HUES6 (cell line): ENCODE measurements at regions not wholly inside any gene's neighbourhood (a gene's known extent, or its start where the extent isn't known, plus 50 kb on each side); places are given as distances from the start of the nearest gene placed in this dataset.

Experiments used
- H3K27ac ChIP-seq: 2 replicates; pipeline ENCODE4 v1.7.0; 2013; ENCODE audit warnings: low read depth, mild to moderate bottlenecking, low read length, inconsistent platforms
- H3K27me3 ChIP-seq: 2 replicates; pipeline ENCODE4 v1.6.1; 2013; ENCODE audit warnings: low read length; ENCODE audit not compliant: control insufficient read depth, insufficient read depth
- H3K36me3 ChIP-seq: 2 replicates; pipeline ENCODE4 v1.6.1; 2013; ENCODE audit warnings: low read length; ENCODE audit not compliant: control insufficient read depth, insufficient read depth
- H3K4me1 ChIP-seq: 2 replicates; pipeline ENCODE4 v1.6.1; 2013; ENCODE audit warnings: low read length; ENCODE audit not compliant: control insufficient read depth, insufficient read depth
- H3K4me3 ChIP-seq: 2 replicates; pipeline ENCODE4 v1.5.1; 2013; ENCODE audit warnings: low read depth, low read length
- H3K9ac ChIP-seq: one replicate; pipeline ENCODE4 v1.6.1; 2013; ENCODE audit warnings: mild to moderate bottlenecking, low read length
- H3K9me3 ChIP-seq: 2 replicates; pipeline ENCODE4 v1.6.1; 2013; ENCODE audit warnings: low read depth, low read length; ENCODE audit not compliant: control insufficient read depth, insufficient read depth

DNA sequence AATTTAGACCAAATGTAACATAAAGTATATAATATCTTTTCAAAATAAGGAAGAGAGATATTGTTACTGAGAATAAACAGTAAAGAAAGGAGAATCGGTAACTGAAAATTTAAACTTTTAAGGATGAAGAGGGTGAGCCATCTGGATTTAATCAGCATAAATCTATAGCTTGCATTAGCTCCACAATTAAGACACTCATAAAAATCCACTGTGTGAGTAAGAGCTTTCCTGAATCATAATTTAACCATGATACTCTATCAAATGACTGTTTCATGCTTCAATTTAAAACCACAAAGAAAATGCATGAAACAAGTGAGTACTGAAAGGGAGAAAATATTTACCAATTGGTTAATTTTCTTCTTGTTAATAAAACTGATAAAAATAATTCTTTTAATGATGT, 951.5 kb upstream of the SLIT2 start:
- Histone ChIP-seq H3K4me1 (no peaks in the 10 kb centered on the region), H3K9ac (no peak overlapping the region), H3K9me3 (no peaks in the 10 kb centered on the region), H3K4me3 (no peak overlapping the region), H3K27me3 (no peaks in the 10 kb centered on the region), H3K36me3 (no peaks in the 10 kb centered on the region), H3K27ac (no peak overlapping the region)

DNA sequence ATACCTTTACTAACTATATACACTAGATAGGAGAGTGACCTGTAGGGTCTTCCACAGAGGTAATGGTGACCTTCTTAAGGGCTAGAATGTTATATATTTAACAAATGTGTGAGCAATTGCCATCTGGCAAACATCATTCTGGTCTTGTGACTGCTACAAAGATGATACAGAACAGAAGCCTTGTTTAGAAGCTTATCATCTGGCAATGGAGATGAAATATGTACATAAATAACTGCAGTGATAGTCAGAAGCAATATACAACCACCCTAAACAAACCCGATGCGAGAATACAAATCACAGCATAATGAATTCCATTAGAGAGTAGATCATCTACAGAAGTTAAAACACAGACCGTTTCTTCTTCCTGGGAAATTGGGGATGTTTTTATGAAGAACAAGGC, 952.7 kb upstream of the SLIT2 start:
- H3K27ac ChIP-seq = no peak overlapping the region
- H3K4me3 ChIP-seq = no peak overlapping the region
- no peaks in the 10 kb centered on the region for H3K27me3 ChIP-seq
- H3K36me3 ChIP-seq = no peaks in the 10 kb centered on the region
- H3K4me1 ChIP-seq = no peaks in the 10 kb centered on the region
- H3K9me3 ChIP-seq = peaks cover 5% of the 10 kb centered on the region; the same call in 1 of the 2 replicates
- H3K9ac ChIP-seq = no peak overlapping the region

DNA sequence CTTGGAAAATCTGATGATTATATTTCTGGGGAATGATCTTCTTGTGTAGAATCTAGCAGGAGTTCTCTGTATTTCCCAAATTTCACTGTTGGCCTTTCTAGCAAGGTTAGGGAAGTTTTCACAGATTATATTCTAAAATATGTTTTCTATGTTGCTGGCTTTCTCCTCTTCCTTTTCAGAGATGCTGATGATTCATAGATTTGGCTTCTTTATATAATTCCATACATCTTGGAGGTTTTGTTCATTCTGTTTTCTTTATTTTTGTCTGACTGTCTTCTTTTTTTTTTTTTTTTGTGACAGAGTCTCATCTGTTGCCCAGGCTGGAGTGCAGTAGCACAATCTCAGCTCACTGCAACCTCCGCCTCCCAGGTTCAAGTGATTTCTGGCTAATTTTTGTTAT, 957.9 kb upstream of the SLIT2 start:
- Histone ChIP-seq H3K9me3 (peaks cover 33% of the 10 kb centered on the region), H3K27me3 (no peaks in the 10 kb centered on the region), H3K27ac (no peak overlapping the region), H3K36me3 (no peaks in the 10 kb centered on the region), H3K9ac (no peak overlapping the region), H3K4me3 (no peak overlapping the region), H3K4me1 (no peaks in the 10 kb centered on the region)

GRCh38 chr4:19293080-19293479, 958.6 kb upstream of the SLIT2 start:
- Histone ChIP-seq H3K4me1 (no peaks in the 10 kb centered on the region), H3K9me3 (peaks cover 33% of the 10 kb centered on the region), H3K36me3 (no peaks in the 10 kb centered on the region), H3K27me3 (no peaks in the 10 kb centered on the region), H3K9ac (no peak overlapping the region), H3K27ac (no peak overlapping the region), H3K4me3 (no peak overlapping the region)

- Histone ChIP-seq H3K27me3 (no peaks in the 10 kb centered on the region), H3K4me1 (no peaks in the 10 kb centered on the region), H3K9me3 (peaks cover 17% of the 10 kb centered on the region), H3K36me3 (no peaks in the 10 kb centered on the region), H3K9ac (no peak overlapping the region), H3K4me3 (no peak overlapping the region), H3K27ac (no peak overlapping the region)
Measured at GRCh38 chr4:19286924-19287323, 964.8 kb upstream of the SLIT2 start.

GRCh38 chr4:19285146-19285545, 966.6 kb upstream of the SLIT2 start:
- H3K36me3 ChIP-seq = no peaks in the 10 kb centered on the region
- no peak overlapping the region for H3K4me3 ChIP-seq
- peaks cover 28% of the 10 kb centered on the region for H3K9me3 ChIP-seq
- H3K27me3 ChIP-seq = no peaks in the 10 kb centered on the region
- H3K9ac ChIP-seq = no peak overlapping the region
- H3K27ac ChIP-seq = no peak overlapping the region
- no peaks in the 10 kb centered on the region for H3K4me1 ChIP-seq

DNA sequence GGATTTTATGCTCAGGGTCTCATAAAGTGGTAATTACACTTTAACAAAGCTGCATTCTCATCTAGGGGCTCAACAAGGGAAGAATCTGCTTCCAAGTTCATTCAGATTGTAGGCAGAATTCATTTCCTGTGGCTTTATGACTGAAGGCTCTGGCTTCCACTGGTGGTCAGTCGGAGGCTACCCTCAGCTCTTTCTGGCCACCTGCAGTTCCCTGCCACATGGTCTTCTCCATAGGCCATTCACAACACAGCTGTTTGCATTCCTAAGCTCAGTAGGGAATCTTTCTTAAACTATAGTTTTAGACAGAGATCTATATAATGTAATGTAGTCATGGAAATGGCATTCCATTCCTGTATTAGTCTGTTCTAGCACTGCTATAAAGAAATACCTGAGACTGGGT, 973.0 kb upstream of the SLIT2 start:
- Histone ChIP-seq H3K4me3 (no peak overlapping the region), H3K36me3 (no peaks in the 10 kb centered on the region), H3K27ac (no peak overlapping the region), H3K4me1 (no peaks in the 10 kb centered on the region), H3K27me3 (no peaks in the 10 kb centered on the region), H3K9me3 (peaks cover 35% of the 10 kb centered on the region), H3K9ac (no peak overlapping the region)

GRCh38 chr4:19266566-19266965, 985.1 kb upstream of the SLIT2 start:
- Histone ChIP-seq H3K36me3 (no peaks in the 10 kb centered on the region), H3K4me3 (no peak overlapping the region), H3K27me3 (no peaks in the 10 kb centered on the region), H3K4me1 (no peaks in the 10 kb centered on the region), H3K9ac (no peak overlapping the region), H3K9me3 (no peaks in the 10 kb centered on the region), H3K27ac (no peak overlapping the region)

DNA sequence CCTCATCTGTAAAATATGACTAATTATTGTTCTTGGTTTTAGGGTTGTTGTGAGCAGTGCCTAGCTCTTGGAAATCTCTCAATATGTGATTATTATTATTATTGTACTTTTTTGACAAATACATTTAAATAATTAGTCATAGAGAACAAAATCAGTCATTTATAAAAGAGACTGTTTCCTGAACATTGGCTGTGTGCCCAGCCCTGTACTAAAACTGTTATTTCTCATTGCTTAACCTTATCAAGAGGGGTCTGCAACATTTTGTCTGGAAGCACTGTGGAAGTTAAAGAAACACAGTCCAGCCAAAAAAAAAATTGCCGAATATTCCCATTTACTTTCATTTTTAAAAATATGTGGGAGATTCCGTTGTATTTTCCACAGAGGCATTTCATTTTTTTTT, 989.2 kb upstream of the SLIT2 start:
- no peak overlapping the region for H3K4me3 ChIP-seq
- no peak overlapping the region for H3K27ac ChIP-seq
- H3K9ac ChIP-seq = no peak overlapping the region
- H3K4me1 ChIP-seq = no peaks in the 10 kb centered on the region
- H3K27me3 ChIP-seq = no peaks in the 10 kb centered on the region
- H3K9me3 ChIP-seq = peaks cover 5% of the 10 kb centered on the region; the same call in 1 of the 2 replicates
- no peaks in the 10 kb centered on the region for H3K36me3 ChIP-seq

- Histone ChIP-seq H3K27ac (no peak overlapping the region), H3K4me3 (no peak overlapping the region), H3K36me3 (no peaks in the 10 kb centered on the region), H3K9me3 (peaks cover 25% of the 10 kb centered on the region), H3K27me3 (no peaks in the 10 kb centered on the region), H3K9ac (no peak overlapping the region), H3K4me1 (no peaks in the 10 kb centered on the region)
Measured at GRCh38 chr4:19260346-19260745, 991.4 kb upstream of the SLIT2 start.

DNA sequence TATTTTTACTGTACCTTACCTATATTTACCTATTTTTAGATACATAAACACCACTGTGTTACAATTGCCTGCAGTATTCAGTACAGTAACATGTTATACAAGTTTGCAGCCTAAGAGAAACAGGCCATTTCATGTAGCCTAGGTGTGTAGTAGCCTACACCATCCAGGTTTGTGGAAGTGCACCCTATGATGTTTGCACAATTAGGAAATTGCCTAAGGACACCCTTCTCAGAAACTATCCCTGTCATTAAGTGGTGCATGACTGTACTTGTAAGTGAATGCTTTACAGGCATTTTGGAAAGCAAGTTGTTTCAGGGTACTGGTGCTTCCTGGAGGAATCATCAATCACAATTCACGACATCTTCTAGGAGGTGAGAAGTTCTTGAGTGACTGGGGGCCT, 991.8 kb upstream of the SLIT2 start:
- Histone ChIP-seq H3K36me3 (no peaks in the 10 kb centered on the region), H3K4me1 (no peaks in the 10 kb centered on the region), H3K9me3 (peaks cover 29% of the 10 kb centered on the region), H3K4me3 (no peak overlapping the region), H3K27me3 (no peaks in the 10 kb centered on the region), H3K27ac (no peak overlapping the region), H3K9ac (no peak overlapping the region)

- Histone ChIP-seq H3K36me3 (no peaks in the 10 kb centered on the region), H3K27me3 (no peaks in the 10 kb centered on the region), H3K4me3 (no peak overlapping the region), H3K9me3 (peaks cover 48% of the 10 kb centered on the region), H3K9ac (no peak overlapping the region), H3K4me1 (no peaks in the 10 kb centered on the region), H3K27ac (no peak overlapping the region)
Measured at GRCh38 chr4:19256823-19257222, 994.9 kb upstream of the SLIT2 start.
